Hepatocyte (in vitro differentiated cells): ENCODE measurements at regions not wholly inside any gene's neighbourhood (a gene's known extent, or its start where the extent isn't known, plus 50 kb on each side); places are given as distances from the start of the nearest gene placed in this dataset.

ENCODE experiments used
- DNase-seq: peaks from one replicate; pipeline ENCODE4 v3.0.0-alpha.2; 2016; ENCODE audit warnings: low spot score
- H2AFZ ChIP-seq: fragments of 200-600 bp; sonication (generic); 2 replicates; pipeline ENCODE4 v1.6.0; 2016; ENCODE audit warnings: antibody characterized with exemption, mild to moderate bottlenecking
- H3K27ac ChIP-seq: fragments of 200-600 bp; sonication (generic); 2 replicates; pipeline ENCODE4 v1.5.1; 2016; ENCODE audit warnings: mild to moderate bottlenecking
- H3K27me3 ChIP-seq: fragments of 200-600 bp; sonication (generic); 2 replicates; pipeline ENCODE4 v1.6.1; 2016
- H3K36me3 ChIP-seq: fragments of 200-600 bp; sonication (generic); replicated peaks from 2 replicates; pipeline ENCODE4 v1.5.1; 2016; ENCODE audit warnings: low read depth; ENCODE audit not compliant: insufficient read depth
- H3K4me1 ChIP-seq: fragments of 200-600 bp; sonication (generic); 2 replicates; pipeline ENCODE4 v1.5.1; 2016; ENCODE audit warnings: mild to moderate bottlenecking, moderate library complexity; ENCODE audit not compliant: insufficient read depth
- H3K4me2 ChIP-seq: fragments of 200-600 bp; sonication (generic); 2 replicates; pipeline ENCODE4 v1.6.0; 2016
- H3K4me3 ChIP-seq: fragments of 200-600 bp; sonication (generic); 2 replicates; pipeline ENCODE4 v1.5.1; 2016; ENCODE audit warnings: mild to moderate bottlenecking
- H3K79me2 ChIP-seq: fragments of 200-600 bp; sonication (generic); 2 replicates; pipeline ENCODE4 v1.6.0; 2017; ENCODE audit warnings: mild to moderate bottlenecking
- H3K9me2 ChIP-seq: fragments of 200-600 bp; sonication (generic); replicated peaks from 2 replicates; pipeline ENCODE4 v1.6.0; 2017; ENCODE audit warnings: mild to moderate bottlenecking; ENCODE audit not compliant: insufficient read depth
- H3K9me3 ChIP-seq: fragments of 200-600 bp; sonication (generic); 2 replicates; pipeline ENCODE4 v1.5.1; 2016; ENCODE audit warnings: low read depth, mild to moderate bottlenecking
- H4K20me1 ChIP-seq: fragments of 200-600 bp; sonication (generic); 2 replicates; pipeline ENCODE4 v1.6.0; 2016; ENCODE audit warnings: mild to moderate bottlenecking; ENCODE audit not compliant: insufficient read depth, poor library complexity, severe bottlenecking
- EZH2 ChIP-seq: fragments of 200-600 bp; sonication (generic); IDR thresholded peaks from 2 replicates; pipeline ENCODE4 v1.6.1; 2016; ENCODE audit warnings: antibody characterized with exemption, mild to moderate bottlenecking, borderline replicate concordance
- EZH2phosphoT487 ChIP-seq: fragments of 200-600 bp; sonication (generic); IDR thresholded peaks from one replicate; pipeline ENCODE4 v1.6.1; 2018; ENCODE audit warnings: antibody characterized with exemption, mild to moderate bottlenecking, low read depth, moderate library complexity; ENCODE audit not compliant: unreplicated experiment, severe bottlenecking
- WGBS: methylation state at CpG from one replicate; pipeline ENCODE4 v1.1.6; 2016; ENCODE audit warnings: low lambda C conversion rate; ENCODE audit errors: missing lambda C conversion rate; 5-methylcytosine and 5-hydroxymethylcytosine counted together
- TF ChIP-seq, protein P1 (sequence below): fragments of 200-600 bp; sonication (generic); IDR thresholded peaks from 2 replicates; pipeline ENCODE4 v1.5.1; 2016; ENCODE audit warnings: antibody characterized with exemption, mild to moderate bottlenecking; ENCODE audit not compliant: poor library complexity

DNA sequence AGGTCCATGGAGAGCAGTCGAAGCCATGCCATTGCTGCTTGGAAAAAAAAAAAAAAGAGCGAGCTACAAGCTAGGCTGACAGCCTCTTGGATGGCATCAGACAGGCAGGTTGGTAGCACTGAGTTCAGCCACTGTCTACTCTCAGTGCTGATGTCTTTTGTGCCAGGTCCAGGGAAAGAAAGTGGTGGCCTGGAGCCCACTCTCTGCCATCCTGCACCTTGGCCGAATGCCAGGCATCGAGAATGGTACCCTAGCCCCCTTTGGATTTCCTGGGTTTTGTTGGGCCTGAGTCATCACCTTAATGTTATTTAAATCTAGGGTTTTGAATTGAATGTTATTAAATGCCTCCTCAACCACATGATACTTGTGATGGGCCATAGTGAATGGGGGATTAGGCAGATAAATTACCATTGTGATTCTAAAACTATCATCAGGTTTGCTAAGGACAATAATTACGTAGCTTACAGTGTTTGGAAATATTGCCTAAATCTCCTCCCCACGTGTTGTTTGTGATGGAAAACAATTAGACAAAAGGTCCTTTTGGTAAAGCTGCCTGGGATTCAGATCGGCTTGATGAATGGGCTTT is 195.7 kb upstream of the GPR26 start:
- Histone ChIP-seq H2AFZ (no peak overlapping the region), H3K27ac (no peak overlapping the region), H3K36me3 (no peaks in the 10 kb centered on the region), H4K20me1 (no peaks in the 10 kb centered on the region), H3K4me1 (no peaks in the 10 kb centered on the region), H3K27me3 (peaks cover 9% of the 10 kb centered on the region), H3K79me2 (no peaks in the 10 kb centered on the region), H3K4me2 (no peak overlapping the region), H3K4me3 (no peak overlapping the region), H3K9me3 (no peaks in the 10 kb centered on the region), H3K9me2 (no peaks in the 10 kb centered on the region)
- TF ChIP-seq, protein P1, sequence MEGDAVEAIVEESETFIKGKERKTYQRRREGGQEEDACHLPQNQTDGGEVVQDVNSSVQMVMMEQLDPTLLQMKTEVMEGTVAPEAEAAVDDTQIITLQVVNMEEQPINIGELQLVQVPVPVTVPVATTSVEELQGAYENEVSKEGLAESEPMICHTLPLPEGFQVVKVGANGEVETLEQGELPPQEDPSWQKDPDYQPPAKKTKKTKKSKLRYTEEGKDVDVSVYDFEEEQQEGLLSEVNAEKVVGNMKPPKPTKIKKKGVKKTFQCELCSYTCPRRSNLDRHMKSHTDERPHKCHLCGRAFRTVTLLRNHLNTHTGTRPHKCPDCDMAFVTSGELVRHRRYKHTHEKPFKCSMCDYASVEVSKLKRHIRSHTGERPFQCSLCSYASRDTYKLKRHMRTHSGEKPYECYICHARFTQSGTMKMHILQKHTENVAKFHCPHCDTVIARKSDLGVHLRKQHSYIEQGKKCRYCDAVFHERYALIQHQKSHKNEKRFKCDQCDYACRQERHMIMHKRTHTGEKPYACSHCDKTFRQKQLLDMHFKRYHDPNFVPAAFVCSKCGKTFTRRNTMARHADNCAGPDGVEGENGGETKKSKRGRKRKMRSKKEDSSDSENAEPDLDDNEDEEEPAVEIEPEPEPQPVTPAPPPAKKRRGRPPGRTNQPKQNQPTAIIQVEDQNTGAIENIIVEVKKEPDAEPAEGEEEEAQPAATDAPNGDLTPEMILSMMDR: no peak
- TF ChIP-seq EZH2phosphoT487: no peak
- no peak for TF ChIP-seq EZH2
- no peak for DNase-seq
- 72% methylated on average over 7 of the region's 7 CpGs for WGBS

DNA sequence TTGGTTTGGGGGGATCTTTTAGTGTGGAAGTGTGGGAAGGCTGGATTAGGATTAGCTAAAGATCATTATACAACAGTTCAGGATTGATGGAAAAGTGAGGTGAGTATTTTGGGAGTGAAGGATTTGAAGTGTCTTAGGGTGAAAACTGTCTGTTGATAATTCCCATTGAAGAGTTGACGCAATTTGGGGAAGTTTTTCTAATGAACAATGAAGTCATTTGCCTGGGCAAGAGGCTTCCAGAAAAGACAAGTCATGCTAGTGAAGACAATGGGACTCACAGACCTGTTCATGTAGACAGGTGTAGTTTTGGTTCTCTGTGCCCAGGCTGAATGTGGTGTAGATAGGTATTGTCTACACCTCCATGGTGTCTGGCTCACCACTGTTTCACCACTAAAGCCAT is 194.3 kb upstream of the GPR26 start:
- WGBS: 100% methylated on average over 1 of the region's 1 CpG
- no peaks in the 10 kb centered on the region for H3K9me2 ChIP-seq
- H3K27me3 ChIP-seq: peaks cover 9% of the 10 kb centered on the region
- no peak overlapping the region for H3K4me3 ChIP-seq
- no peaks in the 10 kb centered on the region for H4K20me1 ChIP-seq
- no peak overlapping the region for H3K27ac ChIP-seq
- peaks cover 5% of the 10 kb centered on the region for H3K4me1 ChIP-seq
- no peak overlapping the region for H2AFZ ChIP-seq
- TF ChIP-seq, protein P1: no peak
- no peak for TF ChIP-seq EZH2
- no peak for TF ChIP-seq EZH2phosphoT487
- H3K79me2 ChIP-seq: no peaks in the 10 kb centered on the region
- H3K36me3 ChIP-seq: no peaks in the 10 kb centered on the region
- H3K9me3 ChIP-seq: no peaks in the 10 kb centered on the region
- DNase-seq: no peak
- H3K4me2 ChIP-seq: no peak overlapping the region

DNA sequence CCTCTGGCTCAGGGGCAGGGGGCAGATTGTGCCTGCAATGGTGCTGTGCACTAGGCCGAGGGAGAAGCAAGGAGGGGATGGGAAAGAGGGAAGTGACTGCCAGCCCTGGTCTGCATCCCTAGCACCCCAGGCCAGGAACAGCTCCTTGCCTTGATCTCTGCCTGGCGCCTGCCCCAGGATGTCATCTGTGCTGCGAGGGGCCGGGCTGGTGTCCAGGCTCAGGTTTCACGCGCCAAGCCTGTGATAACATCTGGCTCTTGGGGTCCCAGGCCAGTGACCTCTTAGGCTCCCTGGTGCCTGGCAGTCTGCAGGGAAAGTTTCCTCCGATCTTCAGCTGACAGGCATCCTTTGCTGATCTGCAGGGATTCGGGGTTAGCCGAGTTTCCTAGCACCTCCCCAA is 193.5 kb upstream of the GPR26 start:
- Histone ChIP-seq H4K20me1 (no peaks in the 10 kb centered on the region), H3K4me1 (peaks cover 11% of the 10 kb centered on the region), H3K36me3 (no peaks in the 10 kb centered on the region), H3K4me2 (no peak overlapping the region), H3K4me3 (no peak overlapping the region), H3K79me2 (no peaks in the 10 kb centered on the region), H3K9me3 (no peaks in the 10 kb centered on the region), H2AFZ (no peak overlapping the region), H3K27me3 (peaks cover 9% of the 10 kb centered on the region), H3K27ac (no peak overlapping the region), H3K9me2 (no peaks in the 10 kb centered on the region)
- 9% methylated on average over 9 of the region's 9 CpGs for WGBS
- TF ChIP-seq EZH2phosphoT487 (no peak), EZH2 (no peak)
- TF ChIP-seq, protein P1: no peak
- peak; percentile 16 for DNase-seq

DNA sequence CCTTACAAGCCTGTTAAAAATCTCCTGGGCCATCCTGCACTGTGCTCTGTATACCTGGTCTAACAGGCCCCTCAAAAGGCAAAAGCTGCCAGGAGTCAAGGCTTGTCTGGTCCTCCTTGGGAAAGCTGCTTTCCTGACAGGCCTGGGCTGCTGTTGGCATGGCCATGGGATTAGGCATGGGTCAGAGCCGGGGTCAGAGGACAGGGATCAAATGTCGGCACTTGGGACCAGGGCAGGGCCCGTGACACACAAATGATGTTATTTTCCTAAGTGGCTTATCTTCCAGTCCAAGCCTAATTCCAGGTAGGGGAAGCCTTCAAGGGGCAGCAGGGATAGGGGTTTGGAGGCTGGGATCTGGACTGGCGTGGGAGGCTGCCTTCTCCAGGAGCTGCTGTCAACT is 191.5 kb upstream of the GPR26 start:
- no peaks in the 10 kb centered on the region for H3K9me2 ChIP-seq
- H3K4me2 ChIP-seq: no peak overlapping the region
- H3K4me1 ChIP-seq: peaks cover 17% of the 10 kb centered on the region
- no peaks in the 10 kb centered on the region for H3K79me2 ChIP-seq
- H4K20me1 ChIP-seq: no peaks in the 10 kb centered on the region
- DNase-seq: no peak
- H3K36me3 ChIP-seq: no peaks in the 10 kb centered on the region
- WGBS: 80% methylated on average over 4 of the region's 4 CpGs
- no peaks in the 10 kb centered on the region for H3K9me3 ChIP-seq
- no peak overlapping the region for H2AFZ ChIP-seq
- H3K27ac ChIP-seq: no peak overlapping the region
- TF ChIP-seq, protein P1: no peak
- no peak for TF ChIP-seq EZH2
- no peak for TF ChIP-seq EZH2phosphoT487
- no peak overlapping the region for H3K4me3 ChIP-seq
- peaks cover 9% of the 10 kb centered on the region for H3K27me3 ChIP-seq
